ENCODE measurements at regions not wholly inside any gene's neighbourhood (a gene's known extent, or its start where the extent isn't known, plus 50 kb on each side); places are given as distances from the start of the nearest gene placed in this dataset.

GRCh38 chr2:128701418-128701817 is 382.8 kb upstream of the HS6ST1 start:
- no peaks in the 10 kb centered on the region for H3K36me3 ChIP-seq (replicated peaks in 1 of 2; ENCODE audit: control insufficient read depth in 1 of 2, insufficient read depth in 2 of 2, low read length in 2 of 2)
- H3K27ac ChIP-seq (ENCODE audit: extremely low read length, insufficient read depth, low read length): no peak overlapping the region
- intact Hi-C loops (cut with micrococcal nuclease; ENCODE audit: unreplicated experiment) (no loop called here), in situ Hi-C loops (cut with HindIII; ENCODE audit: extremely low pct_ligation_motif_present, low pct_unique_long_range_greater_than_20kb) (no loop called here)
- H3K79me2 ChIP-seq (ENCODE audit: insufficient read depth, low read length): no peaks in the 10 kb centered on the region
- TF ChIP-seq MAFK (conservative IDR thresholded peaks at IDR 0.05 in 1 of 2, IDR thresholded peaks at IDR 0.05 in 1 of 2; ENCODE audit: low read length in 2 of 2) (peak; percentile 20 to 58; a peak in 2 of 4 replicates), CERS6 (CRISPR knock-in tag; IDR thresholded peaks at IDR 0.05) (no peak), MAFF (IDR thresholded peaks at IDR 0.05; ENCODE audit: low read depth, low read length) (peak; percentile 57), ZNF564 (CRISPR knock-in tag; IDR thresholded peaks at IDR 0.05) (no peak), PHF21A (CRISPR knock-in tag; IDR thresholded peaks at IDR 0.05) (no peak), ZNF770 (CRISPR knock-in tag; IDR thresholded peaks at IDR 0.05) (no peak), ZNF230 (CRISPR knock-in tag; IDR thresholded peaks at IDR 0.05) (no peak)
- TF ChIP-seq, protein P1, sequence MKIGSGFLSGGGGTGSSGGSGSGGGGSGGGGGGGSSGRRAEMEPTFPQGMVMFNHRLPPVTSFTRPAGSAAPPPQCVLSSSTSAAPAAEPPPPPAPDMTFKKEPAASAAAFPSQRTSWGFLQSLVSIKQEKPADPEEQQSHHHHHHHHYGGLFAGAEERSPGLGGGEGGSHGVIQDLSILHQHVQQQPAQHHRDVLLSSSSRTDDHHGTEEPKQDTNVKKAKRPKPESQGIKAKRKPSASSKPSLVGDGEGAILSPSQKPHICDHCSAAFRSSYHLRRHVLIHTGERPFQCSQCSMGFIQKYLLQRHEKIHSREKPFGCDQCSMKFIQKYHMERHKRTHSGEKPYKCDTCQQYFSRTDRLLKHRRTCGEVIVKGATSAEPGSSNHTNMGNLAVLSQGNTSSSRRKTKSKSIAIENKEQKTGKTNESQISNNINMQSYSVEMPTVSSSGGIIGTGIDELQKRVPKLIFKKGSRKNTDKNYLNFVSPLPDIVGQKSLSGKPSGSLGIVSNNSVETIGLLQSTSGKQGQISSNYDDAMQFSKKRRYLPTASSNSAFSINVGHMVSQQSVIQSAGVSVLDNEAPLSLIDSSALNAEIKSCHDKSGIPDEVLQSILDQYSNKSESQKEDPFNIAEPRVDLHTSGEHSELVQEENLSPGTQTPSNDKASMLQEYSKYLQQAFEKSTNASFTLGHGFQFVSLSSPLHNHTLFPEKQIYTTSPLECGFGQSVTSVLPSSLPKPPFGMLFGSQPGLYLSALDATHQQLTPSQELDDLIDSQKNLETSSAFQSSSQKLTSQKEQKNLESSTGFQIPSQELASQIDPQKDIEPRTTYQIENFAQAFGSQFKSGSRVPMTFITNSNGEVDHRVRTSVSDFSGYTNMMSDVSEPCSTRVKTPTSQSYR (CRISPR knock-in tag; IDR thresholded peaks at IDR 0.05; ENCODE audit: borderline replicate concordance): no peak
- DNase-seq (ENCODE audit: low spot score): no peak
- ChIA-PET POLR2A (no interaction called here), CTCF (ENCODE audit: low intra/inter-chr PET ratio, low total read pairs) (no interaction called here)
- H3K9ac ChIP-seq (ENCODE audit: insufficient read depth, low read depth, low read length): no peak overlapping the region
- peaks cover 7% of the 10 kb centered on the region; the same call in 1 of the 2 replicates for H3K9me3 ChIP-seq (ENCODE audit: low read length)
- H3K4me1 ChIP-seq (ENCODE audit: insufficient read depth, low read length): peaks cover 4% of the 10 kb centered on the region
- no peak overlapping the region for H2AFZ ChIP-seq (ENCODE audit: low read length)
- no peak overlapping the region for H3K4me2 ChIP-seq (ENCODE audit: low read depth, low read length)
- BruUV-seq (replicated peaks): no TSS peak
- ATAC-seq: no peak
- WGBS (ENCODE audit: low lambda C conversion rate): 48% methylated on average over 2 of the region's 2 CpGs
- no peak overlapping the region for H3K4me3 ChIP-seq (replicated peaks in 1 of 3; ENCODE audit: insufficient read depth in 1 of 3, low read depth in 2 of 3, low read length in 3 of 3)
- H3K27me3 ChIP-seq (ENCODE audit: control insufficient read depth in 1 of 2, insufficient read depth in 2 of 2, low read length in 2 of 2): peaks cover 0 to 2% of the 10 kb centered on the region in 2 experiments; a peak in 1 of 5 replicates
- H4K20me1 ChIP-seq (ENCODE audit: insufficient read depth, low read length): no peaks in the 10 kb centered on the region
- no peak for FAIRE-seq
